DND-41 (cell line): ENCODE measurements at regions not wholly inside any gene's neighbourhood (a gene's known extent, or its start where the extent isn't known, plus 50 kb on each side); places are given as distances from the start of the nearest gene placed in this dataset.
A peak's percentile ranks its signal among the peaks of the same experiment; 100 is the strongest.

Experiments used
- ATAC-seq: fragments of 200-7000 bp; cut with Tn5 transposase; 3 replicates; pipeline ENCODE4 v1.9.1; 2021; ENCODE audit warnings: low read depth; ENCODE audit not compliant: insufficient read depth
- DNase-seq: peaks from one replicate; pipeline ENCODE4 v3.0.0-alpha.2; 2020
- H2AFZ ChIP-seq: 2 replicates; pipeline ENCODE4 v1.6.0; 2012; ENCODE audit warnings: low read depth, low read length
- H3K27ac ChIP-seq: 2 replicates; pipeline ENCODE4 v1.5.1; 2012; ENCODE audit warnings: low read length, inconsistent platforms
- H3K27me3 ChIP-seq: fragments of 200-600 bp; sonication (generic); 2 replicates; pipeline ENCODE4 v1.6.0; 2012; ENCODE audit warnings: low read length, mild to moderate bottlenecking, inconsistent platforms; ENCODE audit not compliant: insufficient read depth, poor library complexity
- H3K36me3 ChIP-seq: 2 replicates; pipeline ENCODE4 v1.5.1; 2012; ENCODE audit warnings: low read length, inconsistent platforms; ENCODE audit not compliant: insufficient read depth
- H3K4me1 ChIP-seq: 2 replicates; pipeline ENCODE4 v1.5.1; 2012; ENCODE audit warnings: mild to moderate bottlenecking, low read length; ENCODE audit not compliant: insufficient read depth
- H3K4me2 ChIP-seq: 2 replicates; pipeline ENCODE4 v1.6.0; 2012; ENCODE audit warnings: mild to moderate bottlenecking, moderate library complexity, low read length, inconsistent platforms; ENCODE audit not compliant: insufficient read depth
- H3K4me3 ChIP-seq, 2 experiments: fragments of 200-600 bp in 1 of 2; shearing (Covaris generic) in 1 of 2; 2 replicates each; pipeline ENCODE4 v1.5.1; 2012 to 2016; ENCODE audit warnings: inconsistent platforms in 2 of 2, low read length in 2 of 2, mild to moderate bottlenecking in 2 of 2, low read depth in 1 of 2, moderate library complexity in 1 of 2
- H3K79me2 ChIP-seq: 2 replicates; pipeline ENCODE4 v1.6.0; 2012; ENCODE audit warnings: low read length, inconsistent platforms; ENCODE audit not compliant: insufficient read depth
- H3K9ac ChIP-seq: 2 replicates; pipeline ENCODE4 v1.6.0; 2012; ENCODE audit warnings: low read depth, mild to moderate bottlenecking, inconsistent platforms, low read length, moderate library complexity
- H3K9me3 ChIP-seq: 2 replicates; pipeline ENCODE4 v1.5.1; 2012; ENCODE audit warnings: low read length, moderate library complexity, mild to moderate bottlenecking, inconsistent platforms; ENCODE audit not compliant: insufficient read depth, severe bottlenecking
- H4K20me1 ChIP-seq: 2 replicates; pipeline ENCODE4 v1.6.0; 2012; ENCODE audit warnings: low read length; ENCODE audit not compliant: insufficient read depth
- EZH2 ChIP-seq: IDR thresholded peaks from 3 replicates; pipeline ENCODE4 v1.6.1; 2012; ENCODE audit warnings: borderline replicate concordance, low read depth, mild to moderate bottlenecking, moderate library complexity, low read length, inconsistent platforms; ENCODE audit not compliant: severe bottlenecking
- TF ChIP-seq, protein P1 (sequence below): IDR thresholded peaks from 2 replicates; pipeline ENCODE4 v1.5.1; 2012; ENCODE audit warnings: borderline replicate concordance, low read length, moderate library complexity, mild to moderate bottlenecking; ENCODE audit not compliant: poor library complexity, severe bottlenecking; ENCODE audit errors: extremely low read depth

DNA sequence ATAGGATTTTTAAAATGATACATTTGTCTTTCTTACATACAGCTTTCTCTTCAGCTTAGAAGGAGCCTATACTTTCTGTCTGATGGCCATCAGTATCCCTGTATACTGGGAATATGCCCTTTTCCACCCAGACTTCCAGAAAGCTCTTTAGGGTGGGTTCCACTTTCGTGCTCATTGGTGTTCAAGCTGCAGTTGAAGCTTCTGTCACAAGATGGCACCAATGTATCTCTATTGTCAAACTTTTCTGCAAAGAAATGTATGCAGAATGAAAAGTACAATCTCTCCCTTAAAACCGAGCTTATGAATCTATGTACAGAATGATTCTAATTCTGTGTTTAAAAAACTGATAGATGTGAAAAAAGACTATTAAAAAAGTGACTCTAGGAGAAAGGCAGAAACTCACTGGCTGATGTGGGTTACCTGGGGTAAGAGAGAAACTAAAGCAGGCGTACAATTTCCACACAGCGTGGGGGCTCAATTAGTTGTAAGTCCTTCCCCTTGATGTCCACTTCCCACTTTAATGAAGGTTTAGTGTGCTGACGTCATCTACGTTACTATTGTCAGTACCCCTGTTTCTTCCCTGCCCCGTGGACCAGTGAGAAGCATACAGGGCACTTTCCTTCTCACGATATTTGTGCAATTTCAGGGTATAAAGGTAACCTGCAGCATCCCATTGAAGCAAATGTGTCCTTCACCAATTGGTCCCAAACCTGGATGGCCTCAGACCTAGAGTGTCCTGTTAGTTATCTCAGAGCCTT lies 57.3 kb upstream of the TCEAL2 start:
- H3K4me3 ChIP-seq, result no peak overlapping the region
- DNase-seq (peak; percentile 4), ATAC-seq (no peak)
- no peaks in the 10 kb centered on the region for H3K27me3 ChIP-seq
- no peaks in the 10 kb centered on the region for H3K36me3 ChIP-seq
- H3K9me3 ChIP-seq, result no peaks in the 10 kb centered on the region
- H3K4me1 ChIP-seq, result no peaks in the 10 kb centered on the region
- no peak overlapping the region for H3K9ac ChIP-seq
- TF ChIP-seq EZH2, result no peak
- TF ChIP-seq, protein P1, sequence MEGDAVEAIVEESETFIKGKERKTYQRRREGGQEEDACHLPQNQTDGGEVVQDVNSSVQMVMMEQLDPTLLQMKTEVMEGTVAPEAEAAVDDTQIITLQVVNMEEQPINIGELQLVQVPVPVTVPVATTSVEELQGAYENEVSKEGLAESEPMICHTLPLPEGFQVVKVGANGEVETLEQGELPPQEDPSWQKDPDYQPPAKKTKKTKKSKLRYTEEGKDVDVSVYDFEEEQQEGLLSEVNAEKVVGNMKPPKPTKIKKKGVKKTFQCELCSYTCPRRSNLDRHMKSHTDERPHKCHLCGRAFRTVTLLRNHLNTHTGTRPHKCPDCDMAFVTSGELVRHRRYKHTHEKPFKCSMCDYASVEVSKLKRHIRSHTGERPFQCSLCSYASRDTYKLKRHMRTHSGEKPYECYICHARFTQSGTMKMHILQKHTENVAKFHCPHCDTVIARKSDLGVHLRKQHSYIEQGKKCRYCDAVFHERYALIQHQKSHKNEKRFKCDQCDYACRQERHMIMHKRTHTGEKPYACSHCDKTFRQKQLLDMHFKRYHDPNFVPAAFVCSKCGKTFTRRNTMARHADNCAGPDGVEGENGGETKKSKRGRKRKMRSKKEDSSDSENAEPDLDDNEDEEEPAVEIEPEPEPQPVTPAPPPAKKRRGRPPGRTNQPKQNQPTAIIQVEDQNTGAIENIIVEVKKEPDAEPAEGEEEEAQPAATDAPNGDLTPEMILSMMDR, result peak; percentile 64
- no peaks in the 10 kb centered on the region for H4K20me1 ChIP-seq
- H2AFZ ChIP-seq, result no peak overlapping the region
- no peak overlapping the region for H3K4me2 ChIP-seq
- H3K27ac ChIP-seq, result no peak overlapping the region
- no peaks in the 10 kb centered on the region for H3K79me2 ChIP-seq

DNA sequence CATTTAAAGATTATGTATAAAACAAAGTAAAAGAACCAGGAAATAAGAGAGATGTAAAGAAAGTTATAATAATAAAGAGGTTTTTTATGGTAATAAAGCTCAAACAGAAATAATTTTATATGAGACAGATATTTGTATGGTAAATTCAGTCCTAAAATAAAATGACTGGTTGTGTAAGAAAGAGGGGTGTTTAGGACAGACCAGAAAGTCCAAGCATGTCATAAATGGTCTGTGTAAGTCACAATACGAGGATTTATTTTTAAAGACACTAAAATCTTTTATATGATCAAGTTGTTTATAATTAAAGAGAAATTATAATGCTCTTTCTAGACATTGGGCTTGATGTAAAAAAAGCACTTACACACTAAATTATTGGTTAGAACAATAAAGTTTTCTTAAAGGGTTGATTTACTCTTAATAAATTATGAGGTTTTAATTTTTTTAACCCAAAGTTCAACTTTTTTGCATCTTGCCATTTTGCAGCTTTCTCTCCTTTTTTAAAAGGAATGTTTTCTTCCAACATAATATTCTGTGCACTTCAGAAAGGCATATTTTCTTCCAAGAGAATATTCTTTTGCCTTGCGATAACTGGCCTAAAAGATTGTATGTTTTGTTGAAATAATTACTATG lies 61.9 kb upstream of the TCEAL2 start:
- Histone ChIP-seq H3K4me2 (no peak overlapping the region), H3K4me3 (no peak overlapping the region), H3K4me1 (no peaks in the 10 kb centered on the region), H4K20me1 (no peaks in the 10 kb centered on the region), H3K36me3 (no peaks in the 10 kb centered on the region), H3K9me3 (no peaks in the 10 kb centered on the region), H3K27ac (no peak overlapping the region), H2AFZ (no peak overlapping the region), H3K27me3 (no peaks in the 10 kb centered on the region), H3K9ac (no peak overlapping the region), H3K79me2 (no peaks in the 10 kb centered on the region)
- TF ChIP-seq, protein P1, result no peak
- no peak for TF ChIP-seq EZH2
- ATAC-seq, result no peak
- no peak for DNase-seq

DNA sequence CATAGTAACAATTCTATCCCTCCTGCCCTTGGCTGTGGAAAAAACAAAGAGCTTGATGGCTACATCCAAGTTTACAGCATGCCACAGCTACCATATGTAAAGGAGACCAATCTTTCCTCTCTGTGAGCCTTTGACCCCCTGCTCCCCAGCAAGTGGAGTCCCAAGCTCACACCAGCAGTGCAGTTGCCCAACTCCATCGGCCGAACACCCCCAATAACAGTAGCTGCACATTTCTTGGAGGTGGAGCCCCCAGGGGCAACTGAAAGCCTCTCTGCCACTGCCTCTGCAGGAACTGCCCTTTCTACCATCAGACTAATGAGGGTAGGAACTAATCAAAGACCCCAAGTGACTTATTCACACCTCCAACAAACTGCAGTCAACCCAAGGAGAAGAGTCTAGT lies 81.0 kb upstream of the TCEAL2 start:
- no peaks in the 10 kb centered on the region for H3K9me3 ChIP-seq
- no peak for TF ChIP-seq EZH2
- TF ChIP-seq, protein P1, result no peak
- no peak overlapping the region for H2AFZ ChIP-seq
- no peaks in the 10 kb centered on the region for H3K4me1 ChIP-seq
- no peaks in the 10 kb centered on the region for H3K79me2 ChIP-seq
- ATAC-seq, result no peak
- no peak overlapping the region for H3K27ac ChIP-seq
- DNase-seq, result no peak
- no peak overlapping the region for H3K4me2 ChIP-seq
- no peaks in the 10 kb centered on the region for H3K36me3 ChIP-seq
- no peak overlapping the region for H3K9ac ChIP-seq
- no peak overlapping the region for H3K4me3 ChIP-seq
- no peaks in the 10 kb centered on the region for H3K27me3 ChIP-seq
- H4K20me1 ChIP-seq, result no peaks in the 10 kb centered on the region
